Effector memory CD4-positive, alpha-beta T cell (primary cell): ENCODE measurements at regions not wholly inside any gene's neighbourhood (a gene's known extent, or its start where the extent isn't known, plus 50 kb on each side); places are given as distances from the start of the nearest gene placed in this dataset.

Source experiments
- DNase-seq, 3 donors: peaks; one replicate each; pipeline ENCODE4 v3.0.0-alpha.2; 2020
- H3K27ac ChIP-seq: 2 replicates; pipeline ENCODE4 v1.7.0; 2013; ENCODE audit warnings: mild to moderate bottlenecking, low read length, moderate library complexity; ENCODE audit not compliant: insufficient read depth, poor library complexity, severe bottlenecking
- H3K27me3 ChIP-seq: replicated peaks from 2 replicates; pipeline ENCODE4 v1.7.0; 2013; ENCODE audit warnings: mild to moderate bottlenecking, low read length; ENCODE audit not compliant: insufficient read depth, control insufficient read depth, poor library complexity, severe bottlenecking
- H3K36me3 ChIP-seq: 2 replicates; pipeline ENCODE4 v1.7.0; 2013; ENCODE audit warnings: mild to moderate bottlenecking, low read length, moderate library complexity; ENCODE audit not compliant: control insufficient read depth, insufficient read depth
- H3K4me1 ChIP-seq: 2 replicates; pipeline ENCODE4 v1.7.0; 2013; ENCODE audit warnings: low read length, mild to moderate bottlenecking; ENCODE audit not compliant: control insufficient read depth, insufficient read depth, poor library complexity, severe bottlenecking
- H3K4me3 ChIP-seq: 2 replicates; pipeline ENCODE4 v1.7.0; 2013; ENCODE audit warnings: low read length, low read depth, mild to moderate bottlenecking; ENCODE audit not compliant: insufficient read depth, poor library complexity, severe bottlenecking
- H3K9me3 ChIP-seq: 2 replicates; pipeline ENCODE4 v1.7.0; 2013; ENCODE audit warnings: mild to moderate bottlenecking, low read length, moderate library complexity; ENCODE audit not compliant: control insufficient read depth

DNA sequence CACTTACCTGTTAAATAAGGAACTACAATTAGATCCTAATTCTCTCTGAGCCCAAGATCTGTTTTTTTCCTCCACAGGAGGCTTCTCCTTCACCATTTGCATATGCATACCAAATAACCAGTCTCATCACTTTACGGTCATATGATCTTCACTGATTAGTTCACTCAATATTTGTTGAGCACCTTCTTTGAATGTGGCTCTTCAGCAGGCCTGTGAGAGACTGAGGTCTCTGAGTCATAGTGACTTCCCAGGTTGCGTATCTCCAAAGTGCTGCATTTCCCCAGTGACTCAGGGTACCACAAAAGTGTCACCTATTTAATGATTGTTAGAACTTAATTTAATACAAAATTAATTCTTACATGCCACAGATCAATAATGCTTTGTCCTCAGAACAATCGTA lies 108.8 kb upstream of the TRIB2 start:
- no peak for DNase-seq
- H3K27ac ChIP-seq: no peak overlapping the region
- H3K36me3 ChIP-seq: no peaks in the 10 kb centered on the region
- no peaks in the 10 kb centered on the region for H3K27me3 ChIP-seq
- H3K4me3 ChIP-seq: no peak overlapping the region
- no peaks in the 10 kb centered on the region for H3K9me3 ChIP-seq
- H3K4me1 ChIP-seq: no peaks in the 10 kb centered on the region

DNA sequence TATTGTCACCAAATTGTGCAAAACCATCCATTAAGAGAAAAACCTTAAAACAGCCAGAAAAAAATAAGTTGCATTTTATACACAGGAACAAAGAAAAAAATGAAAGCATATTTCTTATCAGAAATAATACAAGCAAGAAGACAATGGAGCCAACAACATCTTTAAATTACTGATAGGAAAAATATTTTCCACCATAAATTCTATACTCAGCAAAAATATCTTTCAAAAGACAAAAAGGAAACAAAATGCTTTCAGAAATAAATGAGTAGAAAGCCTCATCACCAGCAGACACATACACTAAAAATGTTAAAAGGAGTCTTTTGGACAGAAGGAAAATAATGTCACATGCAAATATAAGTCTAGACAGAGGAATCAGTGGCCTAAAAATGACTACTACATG lies 106.4 kb upstream of the TRIB2 start:
- Histone ChIP-seq H3K9me3 (no peaks in the 10 kb centered on the region), H3K27me3 (no peaks in the 10 kb centered on the region), H3K36me3 (no peaks in the 10 kb centered on the region), H3K27ac (no peak overlapping the region), H3K4me1 (no peaks in the 10 kb centered on the region), H3K4me3 (no peak overlapping the region)
- no peak for DNase-seq

DNA sequence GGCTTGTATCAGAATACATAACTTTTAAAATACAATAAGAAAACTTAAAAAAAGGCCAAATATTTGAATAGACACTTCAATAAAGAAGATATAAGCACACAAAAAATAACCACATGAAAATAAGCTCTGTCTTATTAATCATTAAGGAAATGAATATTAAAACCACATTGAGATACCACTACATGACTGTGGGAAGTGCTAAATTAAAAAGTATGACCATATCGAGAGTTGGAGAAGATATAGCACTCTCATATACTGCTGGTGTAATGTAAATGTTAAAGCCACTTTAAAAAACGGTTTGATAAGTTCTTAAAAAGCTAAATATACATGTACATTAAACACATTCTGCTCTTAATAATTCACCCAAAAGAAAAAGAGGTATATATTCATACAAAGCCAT lies 104.6 kb upstream of the TRIB2 start:
- H3K27ac ChIP-seq: no peak overlapping the region
- no peaks in the 10 kb centered on the region for H3K27me3 ChIP-seq
- no peaks in the 10 kb centered on the region for H3K9me3 ChIP-seq
- no peak for DNase-seq
- H3K4me1 ChIP-seq: no peaks in the 10 kb centered on the region
- no peaks in the 10 kb centered on the region for H3K36me3 ChIP-seq
- no peak overlapping the region for H3K4me3 ChIP-seq

DNA sequence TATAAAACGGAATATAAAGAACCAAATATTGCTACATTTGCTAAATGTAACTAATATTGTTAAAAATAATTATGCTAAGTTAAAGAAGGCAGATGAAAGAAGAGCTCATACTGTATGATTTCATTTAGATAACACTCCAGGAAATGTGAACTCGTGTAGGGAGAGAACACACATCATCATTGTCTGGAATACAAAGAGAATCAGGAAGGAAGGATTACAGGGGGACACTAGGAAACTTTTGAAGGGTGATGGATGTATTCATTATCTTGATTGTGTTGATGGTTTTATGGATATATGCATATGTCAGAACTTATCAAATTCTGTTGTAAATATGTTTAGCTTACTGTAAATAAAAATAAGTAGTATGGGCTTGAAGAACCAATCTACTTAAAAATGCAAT lies 104.1 kb upstream of the TRIB2 start:
- no peak overlapping the region for H3K4me3 ChIP-seq
- no peaks in the 10 kb centered on the region for H3K4me1 ChIP-seq
- H3K27ac ChIP-seq: no peak overlapping the region
- H3K27me3 ChIP-seq: no peaks in the 10 kb centered on the region
- no peaks in the 10 kb centered on the region for H3K36me3 ChIP-seq
- H3K9me3 ChIP-seq: no peaks in the 10 kb centered on the region
- DNase-seq: no peak

DNA sequence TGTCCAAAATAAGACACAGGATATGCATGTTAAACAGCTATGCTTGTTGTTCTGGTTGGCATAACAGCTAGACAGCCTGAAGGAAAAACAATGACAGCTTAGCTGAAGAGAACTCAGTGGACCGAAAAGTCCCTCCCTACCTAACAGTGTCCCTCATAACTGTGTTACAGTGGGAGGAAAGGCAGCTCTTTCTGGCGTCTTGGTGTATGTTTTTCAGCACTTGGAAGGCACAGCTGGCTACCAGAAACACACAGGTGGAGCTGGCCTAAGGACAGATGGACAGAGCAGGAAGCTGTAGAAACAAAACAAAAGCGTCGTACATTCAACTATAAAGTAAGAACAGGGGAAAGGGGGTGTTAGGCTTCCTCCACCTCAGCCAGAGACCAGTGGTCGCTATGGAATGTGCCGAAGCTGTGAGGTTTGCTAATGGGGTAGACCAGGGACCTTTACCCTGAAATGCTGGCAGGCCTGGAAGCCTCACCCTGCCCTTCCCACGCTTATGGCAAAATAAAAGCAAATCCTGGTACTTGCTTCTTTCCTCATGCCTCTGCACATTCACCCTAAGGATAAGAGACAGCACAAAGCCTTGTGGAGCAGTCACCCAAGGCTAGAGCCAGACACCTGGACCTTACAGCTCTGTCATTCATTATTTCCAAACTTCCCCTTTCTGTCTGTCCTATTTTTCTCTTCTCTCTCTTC lies 103.5 kb upstream of the TRIB2 start:
- H3K4me1 ChIP-seq: no peaks in the 10 kb centered on the region
- H3K36me3 ChIP-seq: no peaks in the 10 kb centered on the region
- no peak for DNase-seq
- no peaks in the 10 kb centered on the region for H3K9me3 ChIP-seq
- no peak overlapping the region for H3K4me3 ChIP-seq
- no peaks in the 10 kb centered on the region for H3K27me3 ChIP-seq
- no peak overlapping the region for H3K27ac ChIP-seq

DNA sequence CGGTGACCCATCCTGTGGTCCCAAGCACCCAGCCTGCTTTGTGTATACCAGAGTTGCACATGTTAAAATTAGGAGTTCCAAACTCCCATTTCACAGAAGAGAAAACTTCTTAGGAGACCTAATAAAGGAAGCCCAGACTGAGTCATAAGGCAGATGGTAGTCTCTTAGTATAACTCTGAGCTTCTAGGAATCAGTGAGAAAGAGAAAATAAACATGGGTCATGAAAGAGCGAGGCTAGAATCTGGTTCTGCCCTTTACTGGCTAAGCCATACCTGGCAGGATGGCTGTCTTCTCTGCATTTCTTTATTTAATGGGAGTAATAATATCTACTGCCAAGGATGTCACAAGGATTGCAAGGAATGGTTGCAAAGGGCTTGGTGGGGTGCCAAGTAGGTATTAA lies 101.2 kb upstream of the TRIB2 start:
- Histone ChIP-seq H3K27me3 (no peaks in the 10 kb centered on the region), H3K36me3 (no peaks in the 10 kb centered on the region), H3K27ac (no peak overlapping the region), H3K4me1 (no peaks in the 10 kb centered on the region), H3K9me3 (no peaks in the 10 kb centered on the region), H3K4me3 (no peak overlapping the region)
- DNase-seq: no peak

DNA sequence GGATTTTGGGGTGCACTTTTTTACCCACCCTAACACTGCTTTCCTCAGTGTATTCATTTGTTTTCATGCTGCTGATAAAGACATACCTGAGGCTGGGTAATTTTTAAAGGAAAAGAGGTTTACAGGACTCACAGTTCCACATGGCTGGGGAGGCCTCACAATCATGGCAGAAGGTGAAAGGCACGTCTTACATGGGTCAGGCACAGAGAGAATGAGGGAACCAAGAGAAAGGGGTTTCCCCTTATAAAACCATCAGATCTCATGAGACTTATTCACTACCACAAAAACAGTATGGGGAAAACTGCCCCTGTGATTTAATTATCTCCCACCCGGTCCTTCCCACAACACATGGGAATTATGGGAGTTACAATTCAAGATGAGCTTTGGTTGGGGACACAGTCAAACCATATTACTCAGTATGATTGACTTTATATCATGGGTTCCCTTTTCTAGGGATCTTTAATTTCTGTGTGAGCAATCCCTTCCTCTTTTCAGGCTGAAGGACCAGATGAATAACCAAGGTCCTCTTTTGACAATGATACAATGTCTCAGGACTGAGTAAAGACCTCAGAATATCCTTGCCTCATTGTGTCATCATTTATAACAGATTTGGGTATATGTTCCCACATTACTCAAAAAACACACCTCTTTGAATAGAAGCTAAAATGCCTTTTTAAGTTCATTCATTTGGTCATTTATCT lies 100.1 kb upstream of the TRIB2 start:
- Histone ChIP-seq H3K9me3 (no peaks in the 10 kb centered on the region), H3K36me3 (no peaks in the 10 kb centered on the region), H3K4me1 (no peaks in the 10 kb centered on the region), H3K27me3 (no peaks in the 10 kb centered on the region), H3K27ac (no peak overlapping the region), H3K4me3 (no peak overlapping the region)
- no peak for DNase-seq

DNA sequence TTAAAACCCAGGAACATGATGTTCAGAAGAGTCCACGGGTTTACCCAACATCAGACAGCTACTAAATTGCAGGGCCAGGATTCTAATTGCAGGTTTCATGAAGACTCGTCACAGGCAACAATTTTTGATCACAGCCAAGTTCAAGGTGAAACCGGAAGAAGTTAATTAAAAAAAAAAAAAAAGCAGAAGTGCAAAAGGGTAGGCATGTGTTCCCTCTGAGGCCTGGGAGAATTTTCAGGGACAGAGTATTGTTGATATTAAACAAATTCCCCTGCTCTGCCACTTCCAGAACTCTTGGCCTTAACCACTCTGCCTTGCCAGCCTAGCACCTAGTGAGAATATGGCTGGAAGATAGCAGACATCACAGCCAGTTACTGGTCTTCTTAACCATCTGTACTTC lies 99.4 kb upstream of the TRIB2 start:
- DNase-seq: no peak
- H3K36me3 ChIP-seq: no peaks in the 10 kb centered on the region
- no peaks in the 10 kb centered on the region for H3K27me3 ChIP-seq
- H3K27ac ChIP-seq: no peak overlapping the region
- H3K4me1 ChIP-seq: no peaks in the 10 kb centered on the region
- no peaks in the 10 kb centered on the region for H3K9me3 ChIP-seq
- H3K4me3 ChIP-seq: no peak overlapping the region

DNA sequence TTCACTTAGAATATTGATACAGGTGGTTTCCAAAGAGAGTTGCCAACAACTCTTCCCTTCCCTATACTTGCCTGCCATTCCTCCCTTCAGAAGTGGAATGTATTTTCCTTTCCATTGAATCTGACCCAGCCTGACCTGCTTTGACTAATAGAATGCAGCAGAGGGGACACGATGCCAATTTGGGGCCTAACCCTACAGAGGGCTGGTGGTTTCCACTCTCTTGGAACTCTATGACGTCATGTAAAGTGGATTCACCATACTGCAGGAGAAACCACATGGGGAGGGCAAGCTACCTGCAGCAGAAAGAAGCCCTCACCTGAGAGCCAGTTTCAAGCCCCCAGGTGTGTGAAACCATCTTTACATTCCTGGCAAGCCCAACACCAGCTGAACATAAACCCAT lies 98.9 kb upstream of the TRIB2 start:
- Histone ChIP-seq H3K36me3 (no peaks in the 10 kb centered on the region), H3K4me1 (no peaks in the 10 kb centered on the region), H3K27me3 (no peaks in the 10 kb centered on the region), H3K9me3 (no peaks in the 10 kb centered on the region), H3K4me3 (no peak overlapping the region), H3K27ac (no peak overlapping the region)
- DNase-seq: no peak

DNA sequence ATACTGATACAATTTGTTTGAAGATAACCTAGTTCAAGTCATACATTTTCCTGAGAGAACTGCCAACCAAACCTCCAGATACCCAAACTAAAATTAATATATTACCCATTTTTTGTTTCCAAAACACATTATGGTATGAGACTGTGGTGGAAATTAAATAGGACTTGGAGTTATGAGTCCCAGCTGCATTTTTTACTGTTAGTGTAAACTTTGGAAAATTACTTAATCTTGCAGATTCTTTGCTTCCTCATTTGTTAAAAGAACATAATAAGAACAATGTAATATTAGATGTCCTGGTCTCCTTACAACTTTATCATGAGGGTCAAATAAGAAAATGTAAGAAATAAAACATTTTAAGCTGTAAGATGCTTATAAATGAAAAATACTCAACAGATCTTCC lies 98.2 kb upstream of the TRIB2 start:
- no peaks in the 10 kb centered on the region for H3K9me3 ChIP-seq
- H3K36me3 ChIP-seq: no peaks in the 10 kb centered on the region
- H3K4me3 ChIP-seq: no peak overlapping the region
- H3K4me1 ChIP-seq: no peaks in the 10 kb centered on the region
- H3K27ac ChIP-seq: no peak overlapping the region
- H3K27me3 ChIP-seq: no peaks in the 10 kb centered on the region
- DNase-seq: no peak
